HPDE6-E6E7 (cell line): ENCODE measurements at regions not wholly inside any gene's neighbourhood (a gene's known extent, or its start where the extent isn't known, plus 50 kb on each side); places are given as distances from the start of the nearest gene placed in this dataset.
A peak's percentile ranks its signal among the peaks of the same experiment; 100 is the strongest.
"Not testable (repeated sequence)": the region's sequence is repeated elsewhere in the genome, so short reads cannot be mapped to it uniquely, and the experiment has no call there.

ENCODE experiments used
- DNase-seq: peaks from one replicate; pipeline ENCODE4 v3.0.0; 2011; ENCODE audit warnings: missing footprints; ENCODE audit errors: extremely low spot score

GRCh38 chr2:225254363-225254762 is 145.1 kb upstream of the NYAP2 start:
- DNase-seq: no peak

GRCh38 chr2:225244933-225245332 is 154.6 kb upstream of the NYAP2 start:
- DNase-seq: no peak

- no peak for DNase-seq
Measured at GRCh38 chr2:225236769-225237323, 162.7 kb upstream of the NYAP2 start.

GRCh38 chr2:225233234-225233633 is 166.3 kb upstream of the NYAP2 start:
- DNase-seq: no peak

- no peak for DNase-seq
Measured at GRCh38 chr2:225231900-225232299, 167.6 kb upstream of the NYAP2 start.

- not testable (repeated sequence) for DNase-seq
Measured at GRCh38 chr2:225229346-225229745, 170.2 kb upstream of the NYAP2 start.

GRCh38 chr2:225226441-225226840 is 173.1 kb upstream of the NYAP2 start:
- DNase-seq: no peak

- DNase-seq: no peak
Measured at GRCh38 chr2:225223301-225223700, 176.2 kb upstream of the NYAP2 start.

- no peak for DNase-seq
Measured at GRCh38 chr2:225207471-225207870, 165.2 kb upstream of the DOCK10 start.

- no peak for DNase-seq
Measured at GRCh38 chr2:225207043-225207442, 164.8 kb upstream of the DOCK10 start.

GRCh38 chr2:225196579-225196978 is 154.3 kb upstream of the DOCK10 start:
- no peak for DNase-seq

- DNase-seq: no peak
Measured at GRCh38 chr2:225192869-225193268, 150.6 kb upstream of the DOCK10 start.

GRCh38 chr2:225190987-225191386 is 148.7 kb upstream of the DOCK10 start:
- no peak for DNase-seq

- DNase-seq: no peak
Measured at GRCh38 chr2:225184948-225185347, 142.7 kb upstream of the DOCK10 start.

GRCh38 chr2:225182126-225182525 is 139.9 kb upstream of the DOCK10 start:
- no peak for DNase-seq

- peak; percentile 4 for DNase-seq
Measured at GRCh38 chr2:225177098-225177497, 134.8 kb upstream of the DOCK10 start.

GRCh38 chr2:225173909-225174308 is 131.6 kb upstream of the DOCK10 start:
- DNase-seq: no peak

- no peak for DNase-seq
Measured at GRCh38 chr2:225171350-225171749, 129.1 kb upstream of the DOCK10 start.

- no peak for DNase-seq
Measured at GRCh38 chr2:225170162-225170561, 127.9 kb upstream of the DOCK10 start.

GRCh38 chr2:225169396-225169795 is 127.1 kb upstream of the DOCK10 start:
- DNase-seq: no peak

- no peak for DNase-seq
Measured at GRCh38 chr2:225165052-225165451, 122.8 kb upstream of the DOCK10 start.

- no peak for DNase-seq
Measured at GRCh38 chr2:225164401-225165050, 122.3 kb upstream of the DOCK10 start.

- DNase-seq: no peak
Measured at GRCh38 chr2:225158360-225158759, 116.1 kb upstream of the DOCK10 start.
